H1 (cell line): ENCODE measurements at regions not wholly inside any gene's neighbourhood (a gene's known extent, or its start where the extent isn't known, plus 50 kb on each side); places are given as distances from the start of the nearest gene placed in this dataset.

Experiments used
- CTCF ChIA-PET: fragments of 300-600 bp; sonication (Branson Sonifier 250); formaldehyde crosslinking; loops from one replicate; lab custom pipeline; 2021; ENCODE audit not compliant: partially characterized antibody; lab: Charles Lee
- POLR2A ChIA-PET: fragments of 300-600 bp; sonication (Branson Sonifier 250); formaldehyde crosslinking; loops from one replicate; lab custom pipeline; 2021; ENCODE audit warnings: inconsistent platforms; ENCODE audit not compliant: partially characterized antibody; lab: Charles Lee
- DNase-seq, 2 experiments: peaks; one replicate each; pipeline versions ENCODE4 v3.0.0 to v3.0.0-alpha.2; 2010 to 2022; ENCODE audit warnings: low spot score in 2 of 2, low read depth in 1 of 2, mixed read lengths in 1 of 2
- FAIRE-seq: peaks from 2 replicates; lab custom pipeline; 2011; peaks lifted over from hg19 to GRCh38; lab: Jason Lieb, UNC
- H2AFZ ChIP-seq: 2 replicates; pipeline ENCODE4 v1.8.1; 2012; ENCODE audit warnings: low read length, inconsistent platforms
- H2AK5ac ChIP-seq: 2 replicates; pipeline ENCODE4 v1.6.1; 2013; ENCODE audit warnings: low read depth, low read length
- H2BK120ac ChIP-seq: replicated peaks from 2 replicates; pipeline ENCODE3; 2013; ENCODE audit warnings: low read depth, low read length, inconsistent platforms
- H2BK12ac ChIP-seq: 2 replicates; pipeline ENCODE4 v1.6.1; 2013; ENCODE audit warnings: low read depth, low read length
- H2BK15ac ChIP-seq: 2 replicates; pipeline ENCODE4 v1.6.1; 2013; ENCODE audit warnings: low read length
- H2BK20ac ChIP-seq: 2 replicates; pipeline ENCODE4 v1.6.1; 2013; ENCODE audit warnings: low read length
- H2BK5ac ChIP-seq: 2 replicates; pipeline ENCODE4 v1.6.1; 2013; ENCODE audit warnings: low read depth, low read length
- H3K14ac ChIP-seq: 2 replicates; pipeline ENCODE4 v1.6.1; 2013; ENCODE audit warnings: inconsistent platforms; ENCODE audit not compliant: insufficient read length
- H3K18ac ChIP-seq: 2 replicates; pipeline ENCODE4 v1.6.1; 2013; ENCODE audit warnings: low read length; ENCODE audit errors: extremely low read depth
- H3K23ac ChIP-seq: 2 replicates; pipeline ENCODE4 v1.6.1; 2013; ENCODE audit warnings: inconsistent platforms; ENCODE audit not compliant: insufficient read length
- H3K23me2 ChIP-seq: 2 replicates; pipeline ENCODE4 v1.6.1; 2013; ENCODE audit warnings: low read depth, low read length
- H3K27ac ChIP-seq: 2 replicates; pipeline ENCODE4 v1.6.1; 2011; ENCODE audit warnings: low read depth, low read length, inconsistent platforms
- H3K27me3 ChIP-seq, 4 experiments: replicated peaks in 1 of 4; 1 replicate in 1 of 4; 2 replicates in 3 of 4; pipeline versions ENCODE4 v1.6.1 to v1.8.1; 2011 to 2013; ENCODE audit warnings: low read length in 3 of 4, mild to moderate bottlenecking in 3 of 4, inconsistent platforms in 2 of 4, mixed read lengths in 2 of 4, moderate library complexity in 1 of 4; ENCODE audit not compliant: control insufficient read depth in 3 of 4, insufficient read depth in 3 of 4; ENCODE audit errors: extremely low read depth in 1 of 4
- H3K36me3 ChIP-seq, 4 experiments: 2 replicates each; pipeline versions ENCODE4 v1.6.1 to v1.8.1; 2011 to 2013; ENCODE audit warnings: mild to moderate bottlenecking in 4 of 4, low read length in 3 of 4, moderate library complexity in 2 of 4, control low read depth in 1 of 4, inconsistent platforms in 1 of 4; ENCODE audit not compliant: insufficient read depth in 4 of 4, control insufficient read depth in 2 of 4
- H3K4ac ChIP-seq: replicated peaks from 2 replicates; pipeline ENCODE3; 2013; ENCODE audit warnings: low read length, low read depth, mixed read lengths, inconsistent platforms; ENCODE audit not compliant: insufficient read length
- H3K4me1 ChIP-seq, 4 experiments: replicated peaks in 1 of 4; 1 replicate in 1 of 4; 2 replicates in 3 of 4; pipeline versions ENCODE4 v1.6.1 to v1.8.1; 2011 to 2013; ENCODE audit warnings: low read length in 3 of 4, inconsistent platforms in 2 of 4, mixed read lengths in 1 of 4; ENCODE audit not compliant: insufficient read depth in 4 of 4, control insufficient read depth in 3 of 4
- H3K4me2 ChIP-seq, 2 experiments: 2 replicates each; pipeline versions ENCODE4 v1.6.1 to v1.8.1; 2011 to 2013; ENCODE audit warnings: low read depth in 2 of 2, low read length in 2 of 2, control low read depth in 1 of 2, inconsistent platforms in 1 of 2, mild to moderate bottlenecking in 1 of 2; ENCODE audit not compliant: insufficient read depth in 1 of 2
- H3K4me3 ChIP-seq, 4 experiments: fragments of 200-600, 300-600 bp in 1 of 4; sonication (generic), shearing (Covaris generic), sonication (Bioruptor Twin) in 1 of 4; 2 replicates each; pipeline versions ENCODE4 v1.5.1 to v1.8.1; 2011 to 2016; ENCODE audit warnings: low read length in 4 of 4, low read depth in 3 of 4, control low read depth in 2 of 4, inconsistent platforms in 2 of 4, mild to moderate bottlenecking in 2 of 4, mixed read lengths in 1 of 4, moderate library complexity in 1 of 4; ENCODE audit not compliant: insufficient read depth in 2 of 4; ENCODE audit errors: extremely low read depth in 1 of 4
- H3K56ac ChIP-seq: replicated peaks from 2 replicates; pipeline ENCODE3; 2013; ENCODE audit warnings: low read depth, mild to moderate bottlenecking, mixed read lengths, low read length, inconsistent platforms; ENCODE audit not compliant: insufficient read length
- H3K79me1 ChIP-seq: 2 replicates; pipeline ENCODE4 v1.6.1; 2013; ENCODE audit warnings: low read depth, low read length, control low read depth
- H3K79me2 ChIP-seq, 2 experiments: 2 replicates each; pipeline versions ENCODE4 v1.6.1 to v1.8.1; 2012 to 2013; ENCODE audit warnings: low read length in 2 of 2, mild to moderate bottlenecking in 2 of 2, inconsistent platforms in 1 of 2; ENCODE audit not compliant: insufficient read depth in 2 of 2, control insufficient read depth in 1 of 2
- H3K9ac ChIP-seq, 4 experiments: replicated peaks in 1 of 4; 1 replicate in 1 of 4; 2 replicates in 3 of 4; pipeline versions ENCODE4 v1.6.1 to v1.8.1; 2011 to 2013; ENCODE audit warnings: low read depth in 3 of 4, low read length in 3 of 4, control low read depth in 2 of 4, mild to moderate bottlenecking in 2 of 4, moderate library complexity in 2 of 4, inconsistent platforms in 1 of 4; ENCODE audit errors: extremely low read depth in 1 of 4
- H3K9me3 ChIP-seq, 2 experiments: 2 replicates each; pipeline versions ENCODE4 v1.6.1 to v1.8.1; 2012 to 2013; ENCODE audit warnings: mild to moderate bottlenecking in 2 of 2, moderate library complexity in 2 of 2, control low read depth in 1 of 2, inconsistent platforms in 1 of 2, low read depth in 1 of 2, low read length in 1 of 2, mixed read lengths in 1 of 2; ENCODE audit not compliant: insufficient read depth in 2 of 2
- H4K20me1 ChIP-seq, 2 experiments: replicated peaks in 1 of 2; 2 replicates each; pipeline versions ENCODE3 to v1.8.1; 2011 to 2013; ENCODE audit warnings: inconsistent platforms in 2 of 2, low read length in 2 of 2, mild to moderate bottlenecking in 1 of 2; ENCODE audit not compliant: insufficient read depth in 2 of 2, control insufficient read depth in 1 of 2
- H4K5ac ChIP-seq: 2 replicates; pipeline ENCODE4 v1.6.1; 2013; ENCODE audit warnings: low read length, low read depth, mixed read lengths, inconsistent platforms; ENCODE audit not compliant: insufficient read length
- H4K8ac ChIP-seq: 2 replicates; pipeline ENCODE4 v1.8.0; 2013; ENCODE audit warnings: mild to moderate bottlenecking, moderate library complexity, low read length, inconsistent platforms; ENCODE audit not compliant: insufficient read depth; ENCODE audit errors: extremely low read depth
- H4K91ac ChIP-seq: replicated peaks from 2 replicates; pipeline ENCODE3; 2013; ENCODE audit warnings: low read length, mixed read lengths, inconsistent platforms; ENCODE audit not compliant: insufficient read length
- CBX5 ChIP-seq: fragments of 300-800, 300-1000 bp; sonication (generic); IDR thresholded peaks from 2 replicates; pipeline ENCODE4 v1.7.1; 2016; ENCODE audit warnings: antibody characterized with exemption, low read length, low read depth
- FOSL1 ChIP-seq: IDR thresholded peaks from 2 replicates; pipeline ENCODE4 v1.6.1; 2011; ENCODE audit warnings: mild to moderate bottlenecking, low read depth, low read length, moderate library complexity; ENCODE audit not compliant: insufficient read depth
- JUND ChIP-seq: IDR thresholded peaks from 2 replicates; pipeline ENCODE4 v1.6.1; 2011; ENCODE audit warnings: mild to moderate bottlenecking, improper control_type of control experiment, low read length
- NANOG ChIP-seq: IDR thresholded peaks from 2 replicates; pipeline ENCODE4 v1.6.1; 2011; ENCODE audit warnings: low read length, low read depth, mild to moderate bottlenecking, inconsistent platforms; ENCODE audit not compliant: insufficient read depth, poor library complexity, severe bottlenecking
- NRF1 ChIP-seq: IDR thresholded peaks from 2 replicates; pipeline ENCODE4 v1.6.1; 2011; ENCODE audit warnings: mild to moderate bottlenecking, low read depth, low read length, improper control_type of control experiment
- PHF8 ChIP-seq: fragments of 200-600 bp; sonication (generic); conservative IDR thresholded peaks from 2 replicates; pipeline ENCODE4 v1.7.1; 2012; ENCODE audit warnings: low read depth, mild to moderate bottlenecking, inconsistent platforms, low read length, moderate library complexity
- POLR2AphosphoS5 ChIP-seq: IDR thresholded peaks from 2 replicates; pipeline ENCODE4 v1.6.1; 2011; ENCODE audit warnings: low read depth, low read length
- SIN3A ChIP-seq, 2 experiments: IDR thresholded peaks in 1 of 2; conservative IDR thresholded peaks in 1 of 2; 2 replicates each; pipeline ENCODE4 v1.6.1; 2011 to 2012; ENCODE audit warnings: low read length in 2 of 2, improper control_type of control experiment in 1 of 2, low read depth in 1 of 2, mild to moderate bottlenecking in 1 of 2
- SP1 ChIP-seq: IDR thresholded peaks from 2 replicates; pipeline ENCODE4 v1.6.1; 2011; ENCODE audit warnings: low read depth, low read length
- USF2 ChIP-seq: IDR thresholded peaks from 2 replicates; pipeline ENCODE4 v1.6.1; 2011; ENCODE audit warnings: low read length, improper control_type of control experiment
- ZNF274 ChIP-seq: IDR thresholded peaks from 2 replicates; pipeline ENCODE4 v1.7.0; 2012; ENCODE audit warnings: low read length, borderline replicate concordance; ENCODE audit errors: extremely low read depth
- WGBS, 2 experiments: shearing (Covaris generic) in 1 of 2; methylation state at CpG; one replicate each; pipeline versions ENCODE4 v1.1.6 to v1.1.7; 2013 to 2015; ENCODE audit warnings: low lambda C conversion rate in 2 of 2, mixed read lengths in 2 of 2, inconsistent platforms in 1 of 2, low coverage in 1 of 2, missing lambda C conversion rate in 1 of 2; ENCODE audit not compliant: insufficient replicate concordance in 2 of 2, insufficient coverage in 1 of 2, insufficient read length in 1 of 2; ENCODE audit errors: extremely low coverage in 1 of 2, missing lambda C conversion rate in 1 of 2; 5-methylcytosine and 5-hydroxymethylcytosine counted together
- TF ChIP-seq, protein P1 (sequence below): IDR thresholded peaks from 2 replicates; pipeline ENCODE4 v1.6.1; 2012; ENCODE audit warnings: low read length, inconsistent platforms

DNA sequence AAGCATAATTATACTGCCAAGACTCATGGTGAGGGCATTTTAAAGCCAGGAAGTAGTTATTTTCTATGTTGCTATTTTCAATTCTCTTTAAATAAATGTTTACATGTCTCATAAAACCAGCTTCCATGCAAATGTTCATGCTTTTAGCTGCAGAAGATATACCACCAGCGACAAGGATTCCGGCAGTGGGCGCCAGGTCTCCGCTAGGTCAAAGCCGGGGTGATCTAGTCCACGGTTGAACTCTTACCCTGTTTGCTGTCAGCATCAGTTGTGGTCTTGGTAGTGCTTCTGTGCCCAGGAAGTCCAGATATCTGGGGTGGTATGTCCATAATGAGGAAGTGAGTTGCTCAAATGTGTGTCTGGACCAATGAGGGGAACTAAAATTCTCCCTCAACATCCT, 265.7 kb downstream of the BRD1 start:
- POLR2A ChIA-PET, result no interaction called here
- no peak for FAIRE-seq
- TF ChIP-seq POLR2AphosphoS5 (no peak), ZNF274 (no peak), NRF1 (no peak), JUND (no peak), NANOG (no peak), SP1 (no peak), CBX5 (no peak), FOSL1 (no peak), PHF8 (no peak), SIN3A (conservative IDR thresholded peaks at IDR 0.05 in 1 of 2, IDR thresholded peaks at IDR 0.05 in 1 of 2; ENCODE audit: low read depth in 1 of 2, low read length in 2 of 2) (no peak), USF2 (no peak)
- TF ChIP-seq, protein P1, sequence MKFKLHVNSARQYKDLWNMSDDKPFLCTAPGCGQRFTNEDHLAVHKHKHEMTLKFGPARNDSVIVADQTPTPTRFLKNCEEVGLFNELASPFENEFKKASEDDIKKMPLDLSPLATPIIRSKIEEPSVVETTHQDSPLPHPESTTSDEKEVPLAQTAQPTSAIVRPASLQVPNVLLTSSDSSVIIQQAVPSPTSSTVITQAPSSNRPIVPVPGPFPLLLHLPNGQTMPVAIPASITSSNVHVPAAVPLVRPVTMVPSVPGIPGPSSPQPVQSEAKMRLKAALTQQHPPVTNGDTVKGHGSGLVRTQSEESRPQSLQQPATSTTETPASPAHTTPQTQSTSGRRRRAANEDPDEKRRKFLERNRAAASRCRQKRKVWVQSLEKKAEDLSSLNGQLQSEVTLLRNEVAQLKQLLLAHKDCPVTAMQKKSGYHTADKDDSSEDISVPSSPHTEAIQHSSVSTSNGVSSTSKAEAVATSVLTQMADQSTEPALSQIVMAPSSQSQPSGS, result no peak

More for the DNA sequence above, 265.7 kb downstream of the BRD1 start:
- Histone ChIP-seq H4K8ac (no peak overlapping the region), H2AFZ (no peak overlapping the region), H3K36me3 (no peaks in the 10 kb centered on the region), H3K18ac (no peak overlapping the region), H2BK20ac (no peak overlapping the region), H2AK5ac (no peak overlapping the region), H3K14ac (no peak overlapping the region), H3K4ac (no peak overlapping the region), H2BK15ac (no peak overlapping the region), H3K79me2 (no peaks in the 10 kb centered on the region), H4K91ac (no peak overlapping the region), H3K9me3 (peaks cover 0 to 6% of the 10 kb centered on the region in 2 experiments; a peak in 1 of 4 replicates), H3K23me2 (peaks cover 8% of the 10 kb centered on the region; the same call in 1 of the 2 replicates), H3K79me1 (no peaks in the 10 kb centered on the region), H3K9ac (no peak overlapping the region), H3K23ac (no peak overlapping the region), H3K4me2 (no peak overlapping the region), H3K4me3 (no peak overlapping the region), H3K27me3 (no peaks in the 10 kb centered on the region), H2BK5ac (no peak overlapping the region), H4K20me1 (peaks cover 0 to 4% of the 10 kb centered on the region in 2 experiments), H2BK120ac (no peak overlapping the region), H2BK12ac (no peak overlapping the region), H3K56ac (no peak overlapping the region), H3K27ac (no peak overlapping the region), H3K4me1 (no peaks in the 10 kb centered on the region), H4K5ac (no peak overlapping the region)
- CTCF ChIA-PET, result no interaction called here
- WGBS, 2 experiments, result 94% methylated on average over 6 of the region's 6 CpGs; no CpG with 5 or more reads in 1 of the 2 experiments
- DNase-seq, result no peak
